H1 (cell line): ENCODE measurements at regions not wholly inside any gene's neighbourhood (a gene's known extent, or its start where the extent isn't known, plus 50 kb on each side); places are given as distances from the start of the nearest gene placed in this dataset.

Source experiments
- CTCF ChIA-PET: fragments of 300-600 bp; sonication (Branson Sonifier 250); formaldehyde crosslinking; loops from one replicate; lab custom pipeline; 2021; ENCODE audit not compliant: partially characterized antibody; lab: Charles Lee
- POLR2A ChIA-PET: fragments of 300-600 bp; sonication (Branson Sonifier 250); formaldehyde crosslinking; loops from one replicate; lab custom pipeline; 2021; ENCODE audit warnings: inconsistent platforms; ENCODE audit not compliant: partially characterized antibody; lab: Charles Lee
- DNase-seq, 2 experiments: peaks; one replicate each; pipeline versions ENCODE4 v3.0.0 to v3.0.0-alpha.2; 2010 to 2022; ENCODE audit warnings: low spot score in 2 of 2, low read depth in 1 of 2, mixed read lengths in 1 of 2
- FAIRE-seq: peaks from 2 replicates; lab custom pipeline; 2011; peaks lifted over from hg19 to GRCh38; lab: Jason Lieb, UNC
- H2AFZ ChIP-seq: 2 replicates; pipeline ENCODE4 v1.8.1; 2012; ENCODE audit warnings: low read length, inconsistent platforms
- H2AK5ac ChIP-seq: 2 replicates; pipeline ENCODE4 v1.6.1; 2013; ENCODE audit warnings: low read depth, low read length
- H2BK120ac ChIP-seq: replicated peaks from 2 replicates; pipeline ENCODE3; 2013; ENCODE audit warnings: low read depth, low read length, inconsistent platforms
- H2BK12ac ChIP-seq: 2 replicates; pipeline ENCODE4 v1.6.1; 2013; ENCODE audit warnings: low read depth, low read length
- H2BK15ac ChIP-seq: 2 replicates; pipeline ENCODE4 v1.6.1; 2013; ENCODE audit warnings: low read length
- H2BK20ac ChIP-seq: 2 replicates; pipeline ENCODE4 v1.6.1; 2013; ENCODE audit warnings: low read length
- H2BK5ac ChIP-seq: 2 replicates; pipeline ENCODE4 v1.6.1; 2013; ENCODE audit warnings: low read depth, low read length
- H3K14ac ChIP-seq: 2 replicates; pipeline ENCODE4 v1.6.1; 2013; ENCODE audit warnings: inconsistent platforms; ENCODE audit not compliant: insufficient read length
- H3K18ac ChIP-seq: 2 replicates; pipeline ENCODE4 v1.6.1; 2013; ENCODE audit warnings: low read length; ENCODE audit errors: extremely low read depth
- H3K23ac ChIP-seq: 2 replicates; pipeline ENCODE4 v1.6.1; 2013; ENCODE audit warnings: inconsistent platforms; ENCODE audit not compliant: insufficient read length
- H3K23me2 ChIP-seq: 2 replicates; pipeline ENCODE4 v1.6.1; 2013; ENCODE audit warnings: low read depth, low read length
- H3K27ac ChIP-seq: 2 replicates; pipeline ENCODE4 v1.6.1; 2011; ENCODE audit warnings: low read depth, low read length, inconsistent platforms
- H3K27me3 ChIP-seq, 4 experiments: replicated peaks in 1 of 4; 1 replicate in 1 of 4; 2 replicates in 3 of 4; pipeline versions ENCODE4 v1.6.1 to v1.8.1; 2011 to 2013; ENCODE audit warnings: low read length in 3 of 4, mild to moderate bottlenecking in 3 of 4, inconsistent platforms in 2 of 4, mixed read lengths in 2 of 4, moderate library complexity in 1 of 4; ENCODE audit not compliant: control insufficient read depth in 3 of 4, insufficient read depth in 3 of 4; ENCODE audit errors: extremely low read depth in 1 of 4
- H3K36me3 ChIP-seq, 4 experiments: 2 replicates each; pipeline versions ENCODE4 v1.6.1 to v1.8.1; 2011 to 2013; ENCODE audit warnings: mild to moderate bottlenecking in 4 of 4, low read length in 3 of 4, moderate library complexity in 2 of 4, control low read depth in 1 of 4, inconsistent platforms in 1 of 4; ENCODE audit not compliant: insufficient read depth in 4 of 4, control insufficient read depth in 2 of 4
- H3K4ac ChIP-seq: replicated peaks from 2 replicates; pipeline ENCODE3; 2013; ENCODE audit warnings: low read length, low read depth, mixed read lengths, inconsistent platforms; ENCODE audit not compliant: insufficient read length
- H3K4me1 ChIP-seq, 4 experiments: replicated peaks in 1 of 4; 1 replicate in 1 of 4; 2 replicates in 3 of 4; pipeline versions ENCODE4 v1.6.1 to v1.8.1; 2011 to 2013; ENCODE audit warnings: low read length in 3 of 4, inconsistent platforms in 2 of 4, mixed read lengths in 1 of 4; ENCODE audit not compliant: insufficient read depth in 4 of 4, control insufficient read depth in 3 of 4
- H3K4me2 ChIP-seq, 2 experiments: 2 replicates each; pipeline versions ENCODE4 v1.6.1 to v1.8.1; 2011 to 2013; ENCODE audit warnings: low read depth in 2 of 2, low read length in 2 of 2, control low read depth in 1 of 2, inconsistent platforms in 1 of 2, mild to moderate bottlenecking in 1 of 2; ENCODE audit not compliant: insufficient read depth in 1 of 2
- H3K4me3 ChIP-seq, 4 experiments: fragments of 200-600, 300-600 bp in 1 of 4; sonication (generic), shearing (Covaris generic), sonication (Bioruptor Twin) in 1 of 4; 2 replicates each; pipeline versions ENCODE4 v1.5.1 to v1.8.1; 2011 to 2016; ENCODE audit warnings: low read length in 4 of 4, low read depth in 3 of 4, control low read depth in 2 of 4, inconsistent platforms in 2 of 4, mild to moderate bottlenecking in 2 of 4, mixed read lengths in 1 of 4, moderate library complexity in 1 of 4; ENCODE audit not compliant: insufficient read depth in 2 of 4; ENCODE audit errors: extremely low read depth in 1 of 4
- H3K56ac ChIP-seq: replicated peaks from 2 replicates; pipeline ENCODE3; 2013; ENCODE audit warnings: low read depth, mild to moderate bottlenecking, mixed read lengths, low read length, inconsistent platforms; ENCODE audit not compliant: insufficient read length
- H3K79me1 ChIP-seq: 2 replicates; pipeline ENCODE4 v1.6.1; 2013; ENCODE audit warnings: low read depth, low read length, control low read depth
- H3K79me2 ChIP-seq, 2 experiments: 2 replicates each; pipeline versions ENCODE4 v1.6.1 to v1.8.1; 2012 to 2013; ENCODE audit warnings: low read length in 2 of 2, mild to moderate bottlenecking in 2 of 2, inconsistent platforms in 1 of 2; ENCODE audit not compliant: insufficient read depth in 2 of 2, control insufficient read depth in 1 of 2
- H3K9ac ChIP-seq, 4 experiments: replicated peaks in 1 of 4; 1 replicate in 1 of 4; 2 replicates in 3 of 4; pipeline versions ENCODE4 v1.6.1 to v1.8.1; 2011 to 2013; ENCODE audit warnings: low read depth in 3 of 4, low read length in 3 of 4, control low read depth in 2 of 4, mild to moderate bottlenecking in 2 of 4, moderate library complexity in 2 of 4, inconsistent platforms in 1 of 4; ENCODE audit errors: extremely low read depth in 1 of 4
- H3K9me3 ChIP-seq, 2 experiments: 2 replicates each; pipeline versions ENCODE4 v1.6.1 to v1.8.1; 2012 to 2013; ENCODE audit warnings: mild to moderate bottlenecking in 2 of 2, moderate library complexity in 2 of 2, control low read depth in 1 of 2, inconsistent platforms in 1 of 2, low read depth in 1 of 2, low read length in 1 of 2, mixed read lengths in 1 of 2; ENCODE audit not compliant: insufficient read depth in 2 of 2
- H4K20me1 ChIP-seq, 2 experiments: replicated peaks in 1 of 2; 2 replicates each; pipeline versions ENCODE3 to v1.8.1; 2011 to 2013; ENCODE audit warnings: inconsistent platforms in 2 of 2, low read length in 2 of 2, mild to moderate bottlenecking in 1 of 2; ENCODE audit not compliant: insufficient read depth in 2 of 2, control insufficient read depth in 1 of 2
- H4K5ac ChIP-seq: 2 replicates; pipeline ENCODE4 v1.6.1; 2013; ENCODE audit warnings: low read length, low read depth, mixed read lengths, inconsistent platforms; ENCODE audit not compliant: insufficient read length
- H4K8ac ChIP-seq: 2 replicates; pipeline ENCODE4 v1.8.0; 2013; ENCODE audit warnings: mild to moderate bottlenecking, moderate library complexity, low read length, inconsistent platforms; ENCODE audit not compliant: insufficient read depth; ENCODE audit errors: extremely low read depth
- H4K91ac ChIP-seq: replicated peaks from 2 replicates; pipeline ENCODE3; 2013; ENCODE audit warnings: low read length, mixed read lengths, inconsistent platforms; ENCODE audit not compliant: insufficient read length
- CHD1 ChIP-seq: IDR thresholded peaks from 2 replicates; pipeline ENCODE4 v1.6.1; 2012; ENCODE audit warnings: low read depth, low read length, improper control_type of control experiment
- CREB1 ChIP-seq: IDR thresholded peaks from 2 replicates; pipeline ENCODE4 v1.6.1; 2012; ENCODE audit warnings: inconsistent platforms
- KDM4A ChIP-seq: IDR thresholded peaks from one replicate; pipeline ENCODE4 v1.7.1; 2012; ENCODE audit warnings: low read depth, mild to moderate bottlenecking, moderate library complexity, low read length, inconsistent platforms; ENCODE audit not compliant: severe bottlenecking
- NANOG ChIP-seq: IDR thresholded peaks from 2 replicates; pipeline ENCODE4 v1.6.1; 2011; ENCODE audit warnings: low read length, low read depth, mild to moderate bottlenecking, inconsistent platforms; ENCODE audit not compliant: insufficient read depth, poor library complexity, severe bottlenecking
- NRF1 ChIP-seq: IDR thresholded peaks from 2 replicates; pipeline ENCODE4 v1.6.1; 2011; ENCODE audit warnings: mild to moderate bottlenecking, low read depth, low read length, improper control_type of control experiment
- POLR2AphosphoS5 ChIP-seq: IDR thresholded peaks from 2 replicates; pipeline ENCODE4 v1.6.1; 2011; ENCODE audit warnings: low read depth, low read length
- RAD21 ChIP-seq, 2 experiments: IDR thresholded peaks in 1 of 2; conservative IDR thresholded peaks in 1 of 2; 2 replicates each; pipeline ENCODE4 v1.6.1; 2011; ENCODE audit warnings: low read depth in 2 of 2, low read length in 2 of 2, improper control_type of control experiment in 1 of 2, inconsistent platforms in 1 of 2, mild to moderate bottlenecking in 1 of 2, moderate library complexity in 1 of 2
- SIRT6 ChIP-seq: IDR thresholded peaks from one replicate; pipeline ENCODE4 v1.7.1; 2012; ENCODE audit warnings: low read length, inconsistent platforms
- SP1 ChIP-seq: IDR thresholded peaks from 2 replicates; pipeline ENCODE4 v1.6.1; 2011; ENCODE audit warnings: low read depth, low read length
- SP4 ChIP-seq: IDR thresholded peaks from 2 replicates; pipeline ENCODE4 v1.6.1; 2012; ENCODE audit warnings: low read length, inconsistent platforms
- TAF1 ChIP-seq: IDR thresholded peaks from 2 replicates; pipeline ENCODE4 v1.6.1; 2011; ENCODE audit warnings: mild to moderate bottlenecking, low read depth, low read length
- TEAD4 ChIP-seq: IDR thresholded peaks from 2 replicates; pipeline ENCODE4 v1.6.1; 2012; ENCODE audit warnings: low read depth, low read length, inconsistent platforms, mixed read lengths
- WGBS, 2 experiments: shearing (Covaris generic) in 1 of 2; methylation state at CpG; one replicate each; pipeline versions ENCODE4 v1.1.6 to v1.1.7; 2013 to 2015; ENCODE audit warnings: low lambda C conversion rate in 2 of 2, mixed read lengths in 2 of 2, inconsistent platforms in 1 of 2, low coverage in 1 of 2, missing lambda C conversion rate in 1 of 2; ENCODE audit not compliant: insufficient replicate concordance in 2 of 2, insufficient coverage in 1 of 2, insufficient read length in 1 of 2; ENCODE audit errors: extremely low coverage in 1 of 2, missing lambda C conversion rate in 1 of 2; 5-methylcytosine and 5-hydroxymethylcytosine counted together

DNA sequence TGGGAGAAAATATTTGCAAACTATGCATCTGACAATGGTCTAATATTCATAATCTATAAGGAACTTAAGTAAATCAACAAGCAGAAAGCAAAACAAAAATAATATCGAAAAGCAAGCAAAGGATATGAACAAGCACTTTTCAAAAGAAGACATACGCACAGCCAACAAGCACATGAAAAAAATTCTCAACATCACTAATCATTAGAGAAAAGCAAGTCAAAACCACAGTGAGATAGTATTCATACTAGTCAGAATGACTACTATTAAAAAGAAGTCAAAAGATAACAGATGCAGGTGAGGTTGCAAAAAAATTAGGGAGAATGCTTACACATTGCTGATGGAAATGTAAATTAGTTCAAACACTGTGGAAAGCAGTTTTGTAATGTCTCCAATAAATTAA is 410.2 kb downstream of the MMUT start:
- CTCF ChIA-PET = no interaction called here

More for the DNA sequence above, 410.2 kb downstream of the MMUT start:
- no peaks in the 10 kb centered on the region for H3K23me2 ChIP-seq
- no peak for DNase-seq
- H2AK5ac ChIP-seq = no peak overlapping the region
- H3K36me3 ChIP-seq = no peaks in the 10 kb centered on the region
- H2BK20ac ChIP-seq = no peak overlapping the region
- no peak overlapping the region for H4K5ac ChIP-seq
- H2BK15ac ChIP-seq = no peak overlapping the region
- no peak overlapping the region for H3K4me2 ChIP-seq
- H3K56ac ChIP-seq = no peak overlapping the region
- FAIRE-seq = no peak
- POLR2A ChIA-PET = no interaction called here
- no peak overlapping the region for H3K18ac ChIP-seq
- TF ChIP-seq CREB1 (no peak), SP1 (no peak), RAD21 (IDR thresholded peaks at IDR 0.05 in 1 of 2, conservative IDR thresholded peaks at IDR 0.05 in 1 of 2; ENCODE audit: low read depth in 2 of 2, low read length in 2 of 2) (no peak), NRF1 (no peak), CHD1 (no peak), NANOG (no peak), TAF1 (no peak), SP4 (no peak), SIRT6 (no peak), KDM4A (no peak), POLR2AphosphoS5 (no peak), TEAD4 (no peak)
- no peak overlapping the region for H2AFZ ChIP-seq
- no peak overlapping the region for H2BK5ac ChIP-seq
- no peak overlapping the region for H4K91ac ChIP-seq
- H3K79me1 ChIP-seq = no peaks in the 10 kb centered on the region
- H2BK12ac ChIP-seq = no peak overlapping the region
- no peaks in the 10 kb centered on the region for H4K20me1 ChIP-seq
- H2BK120ac ChIP-seq = no peak overlapping the region
- no peak overlapping the region for H3K9ac ChIP-seq
- WGBS, 2 experiments = 88% methylated on average over 2 of the region's 2 CpGs; no CpG with 5 or more reads in 1 of the 2 experiments
- 0 out of 4 replicates have a peak, but pooled peaks cover 2% of the 10 kb centered on the region in 2 experiments for H3K9me3 ChIP-seq
- H3K27ac ChIP-seq = no peak overlapping the region
- no peak overlapping the region for H3K14ac ChIP-seq
- H3K4me1 ChIP-seq = 0 out of 7 replicates have a peak, but pooled peaks cover 0 to 4% (median 0%) of the 10 kb centered on the region in 4 experiments
- H3K23ac ChIP-seq = no peak overlapping the region
- H3K4ac ChIP-seq = no peak overlapping the region
- no peak overlapping the region for H4K8ac ChIP-seq
- H3K79me2 ChIP-seq = no peaks in the 10 kb centered on the region
- no peak overlapping the region for H3K4me3 ChIP-seq
- no peaks in the 10 kb centered on the region for H3K27me3 ChIP-seq
